HG02610 (cell line): ENCODE measurements at regions not wholly inside any gene's neighbourhood (a gene's known extent, or its start where the extent isn't known, plus 50 kb on each side); places are given as distances from the start of the nearest gene placed in this dataset.
"Not testable (repeated sequence)": the region's sequence is repeated elsewhere in the genome, so short reads cannot be mapped to it uniquely, and the experiment has no call there.

Experiments used
- ATAC-seq: cut with Tn5 transposase; IDR thresholded peaks from one replicate; pipeline ENCODE4 v1.9.1; 2021; ENCODE audit warnings: mild to moderate bottlenecking, moderate library complexity; ENCODE audit not compliant: unreplicated experiment

GRCh38 chr10:57706576-57707299, 561.0 kb downstream of the IPMK start:
- no peak for ATAC-seq

GRCh38 chr10:57706016-57706415, 561.7 kb downstream of the IPMK start:
- ATAC-seq = no peak

- no peak for ATAC-seq
These were observed 567.8 kb downstream of the IPMK start for GRCh38 chr10:57699944-57700343.

GRCh38 chr10:57696641-57697040, 571.1 kb downstream of the IPMK start:
- no peak for ATAC-seq

GRCh38 chr10:57694956-57695608, 572.6 kb downstream of the IPMK start:
- no peak for ATAC-seq

GRCh38 chr10:57692255-57692980, 575.3 kb downstream of the IPMK start:
- no peak for ATAC-seq

GRCh38 chr10:57689596-57690297, 577.9 kb downstream of the IPMK start:
- ATAC-seq = no peak

- ATAC-seq = no peak
These were observed 587.8 kb downstream of the IPMK start for GRCh38 chr10:57679916-57680315.

GRCh38 chr10:57675125-57675524, 592.6 kb downstream of the IPMK start:
- ATAC-seq = no peak

GRCh38 chr10:57673446-57673960, 594.2 kb downstream of the IPMK start:
- no peak for ATAC-seq

- peak; percentile 55 for ATAC-seq
These were observed 602.9 kb downstream of the IPMK start for GRCh38 chr10:57664815-57665214.

- no peak for ATAC-seq
These were observed 604.3 kb downstream of the IPMK start for GRCh38 chr10:57663401-57663800.

GRCh38 chr10:57661206-57661605, 606.5 kb downstream of the IPMK start:
- ATAC-seq = no peak

GRCh38 chr10:57657164-57657765, 610.4 kb downstream of the IPMK start:
- peak; percentile 96 for ATAC-seq

GRCh38 chr10:57654856-57655255, 612.8 kb downstream of the IPMK start:
- ATAC-seq = no peak

GRCh38 chr10:57645108-57645507, 622.6 kb downstream of the IPMK start:
- not testable (repeated sequence) for ATAC-seq

GRCh38 chr10:57638411-57638810, 629.3 kb downstream of the IPMK start:
- ATAC-seq = no peak

- ATAC-seq = no peak
These were observed 639.0 kb downstream of the IPMK start for GRCh38 chr10:57628592-57629284.

- no peak for ATAC-seq
These were observed 640.0 kb downstream of the IPMK start for GRCh38 chr10:57627642-57628178.
